Right ventricle myocardium inferior (tissue), 1 donor: ENCODE measurements at regions not wholly inside any gene's neighbourhood (a gene's known extent, or its start where the extent isn't known, plus 50 kb on each side); places are given as distances from the start of the nearest gene placed in this dataset.

Experiments
- ATAC-seq: fragments of 200-7000 bp; cut with Tn5 transposase; one replicate; pipeline ENCODE4 v1.9.1; 2020; ENCODE audit warnings: mild to moderate bottlenecking, moderate library complexity
- DNase-seq: peaks from one replicate; pipeline ENCODE4 v3.0.0; 2021; ENCODE audit errors: missing footprints
- intact Hi-C: fragments of 100-400 bp; cut with DNase I; formaldehyde crosslinking; loops from one replicate; pipeline ENCODE4 v1.11.0; 2022
- donor health status: DM: no; HTN: yes; CAD: no; lungs with severe emphysema.

GRCh38 chr20:11035211-11035610, 361.4 kb upstream of the JAG1 start:
- DNase-seq, result peak; percentile 9
- ATAC-seq, result no peak
- intact Hi-C loops, result no loop called here

GRCh38 chr20:11041396-11041795, 367.6 kb upstream of the JAG1 start:
- intact Hi-C loops, result no loop called here
- no peak for ATAC-seq
- no peak for DNase-seq

- intact Hi-C loops, result no loop called here
- no peak for ATAC-seq
- no peak for DNase-seq
These were observed 369.2 kb upstream of the JAG1 start for GRCh38 chr20:11043001-11043400.

GRCh38 chr20:11044561-11044960, 370.8 kb upstream of the JAG1 start:
- DNase-seq, result no peak
- intact Hi-C loops, result no loop called here
- no peak for ATAC-seq

- ATAC-seq (no peak), DNase-seq (no peak)
- intact Hi-C loops, result no loop called here
These were observed 371.8 kb upstream of the JAG1 start for GRCh38 chr20:11045412-11046175.

GRCh38 chr20:11047559-11047958, 373.8 kb upstream of the JAG1 start:
- DNase-seq (no peak), ATAC-seq (no peak)
- intact Hi-C loops, result no loop called here

- intact Hi-C loops, result no loop called here
- no peak for DNase-seq
- ATAC-seq, result no peak
These were observed 374.9 kb upstream of the JAG1 start for GRCh38 chr20:11048739-11049138.

- no peak for ATAC-seq
- intact Hi-C loops, result no loop called here
- DNase-seq, result no peak
These were observed 376.6 kb upstream of the JAG1 start for GRCh38 chr20:11050350-11050749.

- DNase-seq, result no peak
- no peak for ATAC-seq
- intact Hi-C loops, result no loop called here
These were observed 377.3 kb upstream of the JAG1 start for GRCh38 chr20:11051136-11051535.

- intact Hi-C loops, result no loop called here
- DNase-seq (no peak), ATAC-seq (no peak)
These were observed 379.5 kb upstream of the JAG1 start for GRCh38 chr20:11053310-11053709.

GRCh38 chr20:11054266-11054993, 380.6 kb upstream of the JAG1 start:
- DNase-seq, result peak; percentile 42
- no peak for ATAC-seq
- intact Hi-C loops, result no loop called here

GRCh38 chr20:11056414-11056813, 382.6 kb upstream of the JAG1 start:
- ATAC-seq (peak; percentile 46), DNase-seq (no peak)
- intact Hi-C loops, result no loop called here

- intact Hi-C loops, result no loop called here
These were observed 383.8 kb upstream of the JAG1 start for GRCh38 chr20:11057624-11058023.

GRCh38 chr20:11059659-11060058, 385.9 kb upstream of the JAG1 start:
- no peak for DNase-seq
- intact Hi-C loops, result no loop called here
- ATAC-seq, result no peak

More at GRCh38 chr20:11057624-11058023, 383.8 kb upstream of the JAG1 start:
- ATAC-seq, result no peak
- no peak for DNase-seq

GRCh38 chr20:11060423-11061185, 386.8 kb upstream of the JAG1 start:
- intact Hi-C loops, result no loop called here
- DNase-seq (no peak), ATAC-seq (no peak)

- intact Hi-C loops, result no loop called here
- no peak for DNase-seq
- ATAC-seq, result no peak
These were observed 389.6 kb upstream of the JAG1 start for GRCh38 chr20:11063444-11063843.

GRCh38 chr20:11064946-11065345, 391.1 kb upstream of the JAG1 start:
- DNase-seq, result no peak
- peak; percentile 84 for ATAC-seq
- intact Hi-C loops, result loop anchor here (2.0 kb wide), 1 partner anchor 82 kb away; no protein-coding TSS in a partner anchor

GRCh38 chr20:11067359-11067758, 393.6 kb upstream of the JAG1 start:
- ATAC-seq (peak; percentile 70), DNase-seq (no peak)
- intact Hi-C loops, result no loop called here

GRCh38 chr20:11072982-11073381, 399.2 kb upstream of the JAG1 start:
- intact Hi-C loops, result no loop called here
- DNase-seq (no peak), ATAC-seq (no peak)
